22Rv1 (cell line): ENCODE measurements at regions not wholly inside any gene's neighbourhood (a gene's known extent, or its start where the extent isn't known, plus 50 kb on each side); places are given as distances from the start of the nearest gene placed in this dataset.

ENCODE experiments used
- ZFX ChIP-seq: fragments of 450-650 bp; IDR thresholded peaks from 2 replicates; pipeline ENCODE4 v1.6.1; 2017; ENCODE audit warnings: antibody characterized with exemption, borderline replicate concordance
- TF ChIP-seq, protein P1 (sequence below): fragments of 450-650 bp; IDR thresholded peaks from 2 replicates; pipeline ENCODE4 v1.5.1; 2017; ENCODE audit warnings: mild to moderate bottlenecking

DNA sequence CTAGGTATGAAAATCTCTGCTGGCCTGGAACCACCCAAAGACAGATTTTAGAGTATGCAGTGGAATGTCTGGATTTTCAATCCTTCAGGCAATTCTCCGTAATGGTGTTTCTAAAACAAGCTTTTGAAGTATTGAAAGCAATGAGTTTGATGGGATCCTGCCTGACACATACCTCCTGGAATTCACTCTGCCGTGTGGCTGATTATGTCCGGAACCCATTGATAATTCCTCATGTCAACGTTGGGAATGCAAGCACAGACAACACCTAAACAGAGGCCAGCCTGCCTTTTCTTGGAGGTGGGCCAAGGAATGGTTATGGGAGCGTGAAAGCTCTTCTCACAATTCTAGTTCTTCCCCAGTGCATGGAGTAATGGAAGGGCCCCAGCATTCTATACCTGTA is 168.9 kb upstream of the HMCN1 start:
- TF ChIP-seq, protein P1, sequence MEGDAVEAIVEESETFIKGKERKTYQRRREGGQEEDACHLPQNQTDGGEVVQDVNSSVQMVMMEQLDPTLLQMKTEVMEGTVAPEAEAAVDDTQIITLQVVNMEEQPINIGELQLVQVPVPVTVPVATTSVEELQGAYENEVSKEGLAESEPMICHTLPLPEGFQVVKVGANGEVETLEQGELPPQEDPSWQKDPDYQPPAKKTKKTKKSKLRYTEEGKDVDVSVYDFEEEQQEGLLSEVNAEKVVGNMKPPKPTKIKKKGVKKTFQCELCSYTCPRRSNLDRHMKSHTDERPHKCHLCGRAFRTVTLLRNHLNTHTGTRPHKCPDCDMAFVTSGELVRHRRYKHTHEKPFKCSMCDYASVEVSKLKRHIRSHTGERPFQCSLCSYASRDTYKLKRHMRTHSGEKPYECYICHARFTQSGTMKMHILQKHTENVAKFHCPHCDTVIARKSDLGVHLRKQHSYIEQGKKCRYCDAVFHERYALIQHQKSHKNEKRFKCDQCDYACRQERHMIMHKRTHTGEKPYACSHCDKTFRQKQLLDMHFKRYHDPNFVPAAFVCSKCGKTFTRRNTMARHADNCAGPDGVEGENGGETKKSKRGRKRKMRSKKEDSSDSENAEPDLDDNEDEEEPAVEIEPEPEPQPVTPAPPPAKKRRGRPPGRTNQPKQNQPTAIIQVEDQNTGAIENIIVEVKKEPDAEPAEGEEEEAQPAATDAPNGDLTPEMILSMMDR: no peak
- TF ChIP-seq ZFX: no peak
